K562 (cell line): ENCODE measurements at regions not wholly inside any gene's neighbourhood (a gene's known extent, or its start where the extent isn't known, plus 50 kb on each side); places are given as distances from the start of the nearest gene placed in this dataset.

Experiments used
- ESRRA ChIP-seq: fragments of 450-650 bp; IDR thresholded peaks from 2 replicates; pipeline ENCODE4 v1.6.1; 2014; ENCODE audit warnings: low read depth, mild to moderate bottlenecking, moderate library complexity, borderline replicate concordance
- LARP7 ChIP-seq: fragments of 450-650 bp; IDR thresholded peaks from 2 replicates; pipeline ENCODE4 v1.6.1; 2016
- NFE2L1 ChIP-seq: fragments of 450-650 bp; IDR thresholded peaks from 2 replicates; pipeline ENCODE4 v1.6.1; 2016; ENCODE audit warnings: missing genetic modification characterization, low read depth, mild to moderate bottlenecking, missing compliant biosample characterization, moderate library complexity, borderline replicate concordance

DNA sequence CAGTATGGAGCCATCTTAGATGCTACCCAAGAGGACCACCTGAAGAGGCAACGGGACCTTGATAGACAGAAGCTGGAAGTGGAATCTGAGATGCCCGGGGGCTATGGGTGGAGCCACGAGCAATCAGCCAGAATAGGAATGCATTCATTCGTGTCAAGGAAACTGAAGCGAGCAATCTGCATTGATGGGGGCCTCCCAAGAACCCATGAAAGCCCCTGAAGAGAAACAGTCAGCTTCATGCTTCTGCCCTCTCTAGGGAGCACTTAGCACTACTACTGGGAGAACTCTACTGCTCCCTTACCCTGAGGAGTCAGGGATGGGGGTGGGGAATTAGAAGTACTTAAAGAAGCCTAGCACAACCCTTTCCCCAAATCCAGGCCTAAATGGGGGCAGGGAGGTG, 51.9 kb upstream of the TCERG1 start:
- TF ChIP-seq LARP7 (no peak), NFE2L1 (tag) (no peak), ESRRA (no peak)
